ENCODE measurements at regions not wholly inside any gene's neighbourhood (a gene's known extent, or its start where the extent isn't known, plus 50 kb on each side); places are given as distances from the start of the nearest gene placed in this dataset.
"Not testable (repeated sequence)": the region's sequence is repeated elsewhere in the genome, so short reads cannot be mapped to it uniquely, and the experiment has no call there.

GRCh38 chr7:81190997-81191768 is 272.3 kb upstream of the SEMA3C start:
- TF ChIP-seq CTCF (IDR thresholded peaks at IDR 0.05; ENCODE audit: low read depth, low read length): no peak
- peak; percentile 46 to 61 for DNase-seq (ENCODE audit: low read depth in 2 of 2)
- H3K4me3 ChIP-seq (replicated peaks in 1 of 2; ENCODE audit: low read depth in 2 of 2, low read length in 2 of 2): no peak overlapping the region

- DNase-seq (ENCODE audit: low read depth in 2 of 2): no peak
- H3K4me3 ChIP-seq (replicated peaks in 1 of 2; ENCODE audit: low read depth in 2 of 2, low read length in 2 of 2): no peak overlapping the region
- TF ChIP-seq CTCF (IDR thresholded peaks at IDR 0.05; ENCODE audit: low read depth, low read length): no peak
These were observed 268.9 kb upstream of the SEMA3C start for GRCh38 chr7:81187753-81188152.

DNA sequence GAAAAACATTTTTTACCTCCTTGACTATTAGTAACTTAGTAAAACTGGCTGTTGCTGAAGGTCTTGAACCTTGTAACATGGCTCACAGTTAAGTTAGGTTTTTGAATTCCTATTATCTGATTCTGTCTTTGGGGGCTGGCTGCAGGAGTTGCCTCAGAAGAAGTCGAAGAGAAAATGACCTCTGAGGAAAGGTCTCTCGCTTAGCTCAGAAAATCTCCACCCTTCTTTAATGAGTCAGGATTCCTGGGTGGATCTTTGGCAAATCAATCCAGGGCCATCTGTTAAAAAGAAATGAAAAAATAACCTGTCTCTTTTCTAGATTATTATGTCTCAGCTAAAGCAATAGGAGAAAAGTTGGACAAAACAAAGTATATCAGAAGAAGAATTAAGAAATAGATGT is 267.8 kb upstream of the SEMA3C start:
- no peak overlapping the region for H3K4me3 ChIP-seq (replicated peaks in 1 of 2; ENCODE audit: low read depth in 2 of 2, low read length in 2 of 2)
- TF ChIP-seq CTCF (IDR thresholded peaks at IDR 0.05; ENCODE audit: low read depth, low read length): no peak
- DNase-seq (ENCODE audit: low read depth in 2 of 2): peak; percentile 31 to 64

GRCh38 chr7:81185072-81185471 is 266.2 kb upstream of the SEMA3C start:
- no peak for TF ChIP-seq CTCF (IDR thresholded peaks at IDR 0.05; ENCODE audit: low read depth, low read length)
- no peak for DNase-seq (ENCODE audit: low read depth in 2 of 2)
- H3K4me3 ChIP-seq (replicated peaks in 1 of 2; ENCODE audit: low read depth in 2 of 2, low read length in 2 of 2): no peak overlapping the region

DNA sequence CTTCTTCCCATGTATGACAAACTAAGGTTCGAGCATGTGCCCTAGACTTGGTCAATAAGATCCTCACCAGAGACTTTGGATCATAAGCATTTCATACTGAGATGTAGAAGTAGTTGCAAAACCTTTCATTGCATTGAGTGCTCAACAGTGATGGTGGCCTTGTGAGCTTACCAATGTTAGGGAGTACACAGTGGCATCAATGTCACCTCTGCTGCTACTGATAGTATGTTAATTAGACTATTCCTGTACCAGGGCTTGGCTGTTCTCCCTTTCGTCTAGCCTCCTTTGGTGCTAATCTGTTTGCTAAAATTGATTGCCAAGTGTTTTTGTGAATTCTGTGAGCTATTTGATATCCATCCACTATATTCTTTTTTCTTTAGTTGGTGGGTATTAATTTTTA is 264.5 kb upstream of the SEMA3C start:
- DNase-seq (ENCODE audit: low read depth in 2 of 2): no peak
- no peak for TF ChIP-seq CTCF (IDR thresholded peaks at IDR 0.05; ENCODE audit: low read depth, low read length)
- no peak overlapping the region for H3K4me3 ChIP-seq (replicated peaks in 1 of 2; ENCODE audit: low read depth in 2 of 2, low read length in 2 of 2)

GRCh38 chr7:81182056-81182455 is 263.2 kb upstream of the SEMA3C start:
- H3K4me3 ChIP-seq (replicated peaks in 1 of 2; ENCODE audit: low read depth in 2 of 2, low read length in 2 of 2); DNase-seq (ENCODE audit: low read depth in 2 of 2): not testable (repeated sequence)

GRCh38 chr7:81181066-81181465 is 262.2 kb upstream of the SEMA3C start:
- DNase-seq (ENCODE audit: low read depth in 2 of 2): no peak
- no peak overlapping the region for H3K4me3 ChIP-seq (replicated peaks in 1 of 2; ENCODE audit: low read depth in 2 of 2, low read length in 2 of 2)
- no peak for TF ChIP-seq CTCF (IDR thresholded peaks at IDR 0.05; ENCODE audit: low read depth, low read length)

Data from cardiac fibroblast (primary cell).